Vagina (tissue), 2 donors: ENCODE measurements at regions not wholly inside any gene's neighbourhood (a gene's known extent, or its start where the extent isn't known, plus 50 kb on each side); places are given as distances from the start of the nearest gene placed in this dataset.

Experiments used
- POLR2AphosphoS5 ChIP-seq, 2 donors: sonication (generic); formaldehyde crosslinking; IDR thresholded peaks; one replicate each; pipeline ENCODE4 v1.9.0; 2017; ENCODE audit warnings: antibody characterized with exemption in 2 of 2, mild to moderate bottlenecking in 2 of 2, low read depth in 1 of 2; ENCODE audit not compliant: insufficient read depth in 1 of 2
- TF ChIP-seq, protein P1 (sequence below), 3 experiments: fragments of 450-650 bp in 2 of 3; fragments of 200-600 bp in 1 of 3; sonication (generic) in 1 of 3; IDR thresholded peaks; one replicate each; pipeline ENCODE4 v1.5.1; 2017 to 2019; ENCODE audit warnings: antibody characterized with exemption in 3 of 3, mild to moderate bottlenecking in 2 of 3, moderate library complexity in 2 of 3

DNA sequence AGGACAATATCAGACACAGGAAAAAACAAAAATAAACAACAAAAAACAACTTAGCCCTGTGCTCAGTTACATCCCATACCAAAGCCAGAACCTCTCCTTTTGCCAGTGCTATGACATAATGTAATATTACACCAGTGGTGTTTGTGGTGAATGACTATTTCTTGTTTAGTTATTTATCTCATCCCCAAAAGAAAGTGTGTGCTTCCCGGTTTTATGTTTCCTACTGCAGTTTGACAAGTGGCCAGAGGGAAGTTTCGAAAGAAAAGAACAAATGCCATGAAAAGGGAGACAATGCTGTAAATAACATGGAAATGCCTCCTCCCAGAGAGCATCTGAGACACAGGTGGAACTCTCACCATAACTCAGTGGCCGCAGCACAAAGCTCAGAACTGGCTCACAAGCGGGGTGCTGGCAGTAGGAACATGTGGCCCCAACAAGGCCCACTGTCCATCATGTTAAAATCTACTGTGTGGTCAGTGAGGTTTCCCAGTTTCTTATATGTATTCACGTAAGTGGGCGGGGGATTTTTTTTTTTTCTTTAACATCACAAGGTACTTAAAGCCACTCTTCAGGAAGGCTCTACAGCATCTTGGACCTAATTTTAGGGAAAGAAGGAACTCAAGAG is 158.2 kb downstream of the BARHL2 start:
- TF ChIP-seq, protein P1, sequence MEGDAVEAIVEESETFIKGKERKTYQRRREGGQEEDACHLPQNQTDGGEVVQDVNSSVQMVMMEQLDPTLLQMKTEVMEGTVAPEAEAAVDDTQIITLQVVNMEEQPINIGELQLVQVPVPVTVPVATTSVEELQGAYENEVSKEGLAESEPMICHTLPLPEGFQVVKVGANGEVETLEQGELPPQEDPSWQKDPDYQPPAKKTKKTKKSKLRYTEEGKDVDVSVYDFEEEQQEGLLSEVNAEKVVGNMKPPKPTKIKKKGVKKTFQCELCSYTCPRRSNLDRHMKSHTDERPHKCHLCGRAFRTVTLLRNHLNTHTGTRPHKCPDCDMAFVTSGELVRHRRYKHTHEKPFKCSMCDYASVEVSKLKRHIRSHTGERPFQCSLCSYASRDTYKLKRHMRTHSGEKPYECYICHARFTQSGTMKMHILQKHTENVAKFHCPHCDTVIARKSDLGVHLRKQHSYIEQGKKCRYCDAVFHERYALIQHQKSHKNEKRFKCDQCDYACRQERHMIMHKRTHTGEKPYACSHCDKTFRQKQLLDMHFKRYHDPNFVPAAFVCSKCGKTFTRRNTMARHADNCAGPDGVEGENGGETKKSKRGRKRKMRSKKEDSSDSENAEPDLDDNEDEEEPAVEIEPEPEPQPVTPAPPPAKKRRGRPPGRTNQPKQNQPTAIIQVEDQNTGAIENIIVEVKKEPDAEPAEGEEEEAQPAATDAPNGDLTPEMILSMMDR (IDR thresholded peaks at IDR 0.05) = no peak
- TF ChIP-seq POLR2AphosphoS5 (IDR thresholded peaks at IDR 0.05; ENCODE audit: insufficient read depth in 1 of 2, low read depth in 1 of 2) = no peak
